ENCODE measurements at regions not wholly inside any gene's neighbourhood (a gene's known extent, or its start where the extent isn't known, plus 50 kb on each side); places are given as distances from the start of the nearest gene placed in this dataset.

DNA sequence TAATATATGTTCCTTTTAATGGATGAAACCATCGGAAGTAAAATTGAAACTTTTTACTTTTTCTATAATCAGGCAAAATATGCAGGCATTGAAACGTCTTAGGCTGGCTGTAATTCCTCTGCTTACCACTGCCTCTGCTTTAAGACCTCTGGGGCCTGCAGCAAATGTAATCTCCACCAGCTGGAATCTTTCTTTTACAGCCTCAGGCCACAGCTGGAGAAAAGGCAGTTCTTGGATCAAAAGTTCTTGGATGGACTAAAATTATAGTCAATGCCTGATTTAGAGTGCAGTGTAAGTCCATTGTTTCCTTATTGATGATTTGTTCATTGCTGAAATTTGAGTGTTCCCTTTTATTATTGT lies 396.7 kb downstream of the KCTD16 start:
- no peak overlapping the region for H3K27ac ChIP-seq
- no peak for TF ChIP-seq ZFX (IDR thresholded peaks at IDR 0.05; ENCODE audit: borderline replicate concordance)
- TF ChIP-seq, protein P1, sequence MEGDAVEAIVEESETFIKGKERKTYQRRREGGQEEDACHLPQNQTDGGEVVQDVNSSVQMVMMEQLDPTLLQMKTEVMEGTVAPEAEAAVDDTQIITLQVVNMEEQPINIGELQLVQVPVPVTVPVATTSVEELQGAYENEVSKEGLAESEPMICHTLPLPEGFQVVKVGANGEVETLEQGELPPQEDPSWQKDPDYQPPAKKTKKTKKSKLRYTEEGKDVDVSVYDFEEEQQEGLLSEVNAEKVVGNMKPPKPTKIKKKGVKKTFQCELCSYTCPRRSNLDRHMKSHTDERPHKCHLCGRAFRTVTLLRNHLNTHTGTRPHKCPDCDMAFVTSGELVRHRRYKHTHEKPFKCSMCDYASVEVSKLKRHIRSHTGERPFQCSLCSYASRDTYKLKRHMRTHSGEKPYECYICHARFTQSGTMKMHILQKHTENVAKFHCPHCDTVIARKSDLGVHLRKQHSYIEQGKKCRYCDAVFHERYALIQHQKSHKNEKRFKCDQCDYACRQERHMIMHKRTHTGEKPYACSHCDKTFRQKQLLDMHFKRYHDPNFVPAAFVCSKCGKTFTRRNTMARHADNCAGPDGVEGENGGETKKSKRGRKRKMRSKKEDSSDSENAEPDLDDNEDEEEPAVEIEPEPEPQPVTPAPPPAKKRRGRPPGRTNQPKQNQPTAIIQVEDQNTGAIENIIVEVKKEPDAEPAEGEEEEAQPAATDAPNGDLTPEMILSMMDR (IDR thresholded peaks at IDR 0.05), result no peak

- no peak overlapping the region for H3K27ac ChIP-seq
- no peak for TF ChIP-seq ZFX (IDR thresholded peaks at IDR 0.05; ENCODE audit: borderline replicate concordance)
- TF ChIP-seq, protein P1 (IDR thresholded peaks at IDR 0.05), result no peak
These were observed 396.2 kb downstream of the KCTD16 start for GRCh38 chr5:144566747-144567420.

DNA sequence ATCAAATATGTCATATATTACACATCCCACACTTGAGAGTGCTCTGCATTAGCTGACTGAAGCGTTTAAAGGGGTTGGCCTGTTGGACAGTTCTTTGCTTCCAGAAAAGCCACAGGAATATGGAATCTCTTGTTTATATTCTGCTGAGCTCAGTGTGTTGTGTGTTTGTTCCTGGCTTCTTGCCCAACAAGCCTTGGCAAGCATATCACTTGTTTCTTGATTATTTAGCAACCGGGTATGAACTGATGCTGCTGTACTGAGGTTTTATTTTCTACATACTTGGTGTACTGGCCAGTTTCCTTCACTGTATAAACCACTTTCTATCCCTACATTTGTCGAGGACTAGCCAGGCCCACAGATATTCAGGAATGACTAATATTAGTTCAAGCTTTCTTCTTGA lies 378.9 kb downstream of the KCTD16 start:
- TF ChIP-seq ZFX (IDR thresholded peaks at IDR 0.05; ENCODE audit: borderline replicate concordance), result no peak
- no peak overlapping the region for H3K27ac ChIP-seq

GRCh38 chr5:144548936-144549335 lies 378.3 kb downstream of the KCTD16 start:
- no peak overlapping the region for H3K27ac ChIP-seq
- TF ChIP-seq, protein P1 (IDR thresholded peaks at IDR 0.05), result no peak

DNA sequence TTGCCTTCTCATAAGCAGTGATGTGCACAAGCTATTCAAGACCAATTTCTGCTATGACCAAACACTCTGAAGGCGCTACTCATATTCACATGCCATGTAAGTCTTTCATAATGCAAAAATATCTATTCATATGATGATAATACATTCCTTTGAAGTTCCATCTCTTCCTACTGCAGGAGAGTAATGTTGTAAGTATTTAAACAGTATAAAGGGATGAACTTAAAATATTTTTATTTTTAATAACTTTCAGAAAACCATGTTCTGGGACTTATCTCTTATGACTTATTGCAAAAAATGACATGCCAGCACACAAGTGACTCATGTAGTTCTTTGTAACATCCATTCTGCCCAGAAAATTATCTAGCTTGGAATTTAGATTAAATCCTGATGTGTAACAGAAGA lies 376.4 kb downstream of the KCTD16 start:
- no peak overlapping the region for H3K27ac ChIP-seq
- TF ChIP-seq, protein P1 (IDR thresholded peaks at IDR 0.05), result no peak
- TF ChIP-seq ZFX (IDR thresholded peaks at IDR 0.05; ENCODE audit: borderline replicate concordance), result no peak

DNA sequence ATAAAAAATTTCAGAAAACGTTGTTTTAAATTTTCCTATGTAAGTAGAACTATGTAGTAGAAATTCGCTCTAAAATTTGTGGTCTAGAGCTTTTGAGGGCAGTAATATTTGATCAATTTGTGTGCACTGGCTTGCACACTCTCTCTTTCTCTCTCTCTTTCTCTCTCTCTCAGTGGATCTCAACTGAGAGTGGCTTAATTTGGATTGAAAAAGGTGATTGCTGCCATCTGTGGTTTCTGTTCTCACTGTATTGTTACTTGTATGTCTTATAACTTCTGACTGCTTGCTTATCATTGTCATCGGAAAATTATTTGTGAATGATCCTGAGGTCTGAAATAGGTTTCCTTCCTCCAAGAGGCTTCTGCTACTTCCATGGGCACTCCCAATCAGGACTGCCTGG lies 368.2 kb downstream of the KCTD16 start:
- H3K27ac ChIP-seq, result no peak overlapping the region
- TF ChIP-seq ZFX (IDR thresholded peaks at IDR 0.05; ENCODE audit: borderline replicate concordance), result no peak
- TF ChIP-seq, protein P1 (IDR thresholded peaks at IDR 0.05), result no peak

All from 22Rv1 (cell line).